HL-60 (cell line): ENCODE measurements at regions not wholly inside any gene's neighbourhood (a gene's known extent, or its start where the extent isn't known, plus 50 kb on each side); places are given as distances from the start of the nearest gene placed in this dataset.

Experiments used
- DNase-seq, 2 experiments: peaks; one replicate each; pipeline ENCODE4 v3.0.0-alpha.2; 2010 to 2020; ENCODE audit warnings: low read depth in 1 of 2, low spot score in 1 of 2
- H3K27ac ChIP-seq: fragments of 250-450 bp; sonication (Bioruptor Pico); replicated peaks from 2 replicates; pipeline ENCODE4 v1.5.1; 2020; ENCODE audit warnings: mild to moderate bottlenecking, moderate library complexity
- H3K27me3 ChIP-seq: fragments of 250-450 bp; sonication (Bioruptor Pico); 2 replicates; pipeline ENCODE4 v1.5.1; 2021; ENCODE audit warnings: mild to moderate bottlenecking, moderate library complexity; ENCODE audit not compliant: insufficient read depth, poor library complexity, severe bottlenecking
- H3K4me3 ChIP-seq: replicated peaks from 2 replicates; pipeline ENCODE4 v1.5.1; 2011; ENCODE audit warnings: mild to moderate bottlenecking, control low read depth, low read length; ENCODE audit not compliant: insufficient read depth
- GABPA ChIP-seq: IDR thresholded peaks from 2 replicates; pipeline ENCODE4 v1.6.1; 2012; ENCODE audit warnings: low read depth
- POLR2AphosphoS5 ChIP-seq: IDR thresholded peaks from 2 replicates; pipeline ENCODE4 v1.6.1; 2012; ENCODE audit warnings: low read depth
- SPI1 ChIP-seq: IDR thresholded peaks from 2 replicates; pipeline ENCODE4 v1.6.1; 2012; ENCODE audit warnings: low read depth, mild to moderate bottlenecking, borderline replicate concordance
- TF ChIP-seq, protein P1 (sequence below): IDR thresholded peaks from 2 replicates; pipeline ENCODE4 v1.6.1; 2012; ENCODE audit warnings: low read depth; ENCODE audit not compliant: insufficient replicate concordance
- TF ChIP-seq, protein P2 (sequence below): IDR thresholded peaks from one replicate; pipeline ENCODE4 v1.5.1; 2011; ENCODE audit warnings: low read length, control low read depth, inconsistent platforms; ENCODE audit not compliant: insufficient read depth

DNA sequence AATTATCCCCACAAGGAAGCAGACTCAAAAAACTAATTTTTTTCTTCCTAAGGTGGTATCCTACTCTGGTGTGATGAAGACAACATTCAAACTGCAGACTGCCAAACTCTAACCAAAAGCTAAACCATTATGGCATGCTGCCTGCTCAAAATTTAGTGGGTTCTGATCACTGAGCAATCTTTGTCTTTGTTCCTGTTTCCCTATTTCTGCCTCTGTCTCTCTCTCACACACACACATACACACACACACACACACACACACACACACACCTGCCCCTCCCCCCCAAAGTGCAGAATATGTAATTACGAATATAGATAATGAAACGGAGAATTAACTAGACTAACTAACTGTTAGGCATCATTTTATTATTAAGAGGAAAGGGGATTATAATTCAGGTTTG lies 1278.6 kb downstream of the PCDH7 start:
- no peak for TF ChIP-seq POLR2AphosphoS5
- no peak for TF ChIP-seq GABPA
- no peak for TF ChIP-seq SPI1
- TF ChIP-seq, protein P1, sequence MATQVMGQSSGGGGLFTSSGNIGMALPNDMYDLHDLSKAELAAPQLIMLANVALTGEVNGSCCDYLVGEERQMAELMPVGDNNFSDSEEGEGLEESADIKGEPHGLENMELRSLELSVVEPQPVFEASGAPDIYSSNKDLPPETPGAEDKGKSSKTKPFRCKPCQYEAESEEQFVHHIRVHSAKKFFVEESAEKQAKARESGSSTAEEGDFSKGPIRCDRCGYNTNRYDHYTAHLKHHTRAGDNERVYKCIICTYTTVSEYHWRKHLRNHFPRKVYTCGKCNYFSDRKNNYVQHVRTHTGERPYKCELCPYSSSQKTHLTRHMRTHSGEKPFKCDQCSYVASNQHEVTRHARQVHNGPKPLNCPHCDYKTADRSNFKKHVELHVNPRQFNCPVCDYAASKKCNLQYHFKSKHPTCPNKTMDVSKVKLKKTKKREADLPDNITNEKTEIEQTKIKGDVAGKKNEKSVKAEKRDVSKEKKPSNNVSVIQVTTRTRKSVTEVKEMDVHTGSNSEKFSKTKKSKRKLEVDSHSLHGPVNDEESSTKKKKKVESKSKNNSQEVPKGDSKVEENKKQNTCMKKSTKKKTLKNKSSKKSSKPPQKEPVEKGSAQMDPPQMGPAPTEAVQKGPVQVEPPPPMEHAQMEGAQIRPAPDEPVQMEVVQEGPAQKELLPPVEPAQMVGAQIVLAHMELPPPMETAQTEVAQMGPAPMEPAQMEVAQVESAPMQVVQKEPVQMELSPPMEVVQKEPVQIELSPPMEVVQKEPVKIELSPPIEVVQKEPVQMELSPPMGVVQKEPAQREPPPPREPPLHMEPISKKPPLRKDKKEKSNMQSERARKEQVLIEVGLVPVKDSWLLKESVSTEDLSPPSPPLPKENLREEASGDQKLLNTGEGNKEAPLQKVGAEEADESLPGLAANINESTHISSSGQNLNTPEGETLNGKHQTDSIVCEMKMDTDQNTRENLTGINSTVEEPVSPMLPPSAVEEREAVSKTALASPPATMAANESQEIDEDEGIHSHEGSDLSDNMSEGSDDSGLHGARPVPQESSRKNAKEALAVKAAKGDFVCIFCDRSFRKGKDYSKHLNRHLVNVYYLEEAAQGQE, result no peak
- TF ChIP-seq, protein P2, sequence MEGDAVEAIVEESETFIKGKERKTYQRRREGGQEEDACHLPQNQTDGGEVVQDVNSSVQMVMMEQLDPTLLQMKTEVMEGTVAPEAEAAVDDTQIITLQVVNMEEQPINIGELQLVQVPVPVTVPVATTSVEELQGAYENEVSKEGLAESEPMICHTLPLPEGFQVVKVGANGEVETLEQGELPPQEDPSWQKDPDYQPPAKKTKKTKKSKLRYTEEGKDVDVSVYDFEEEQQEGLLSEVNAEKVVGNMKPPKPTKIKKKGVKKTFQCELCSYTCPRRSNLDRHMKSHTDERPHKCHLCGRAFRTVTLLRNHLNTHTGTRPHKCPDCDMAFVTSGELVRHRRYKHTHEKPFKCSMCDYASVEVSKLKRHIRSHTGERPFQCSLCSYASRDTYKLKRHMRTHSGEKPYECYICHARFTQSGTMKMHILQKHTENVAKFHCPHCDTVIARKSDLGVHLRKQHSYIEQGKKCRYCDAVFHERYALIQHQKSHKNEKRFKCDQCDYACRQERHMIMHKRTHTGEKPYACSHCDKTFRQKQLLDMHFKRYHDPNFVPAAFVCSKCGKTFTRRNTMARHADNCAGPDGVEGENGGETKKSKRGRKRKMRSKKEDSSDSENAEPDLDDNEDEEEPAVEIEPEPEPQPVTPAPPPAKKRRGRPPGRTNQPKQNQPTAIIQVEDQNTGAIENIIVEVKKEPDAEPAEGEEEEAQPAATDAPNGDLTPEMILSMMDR, result no peak
- no peak for DNase-seq
- Histone ChIP-seq H3K27me3 (no peaks in the 10 kb centered on the region), H3K4me3 (no peak overlapping the region), H3K27ac (no peak overlapping the region)

DNA sequence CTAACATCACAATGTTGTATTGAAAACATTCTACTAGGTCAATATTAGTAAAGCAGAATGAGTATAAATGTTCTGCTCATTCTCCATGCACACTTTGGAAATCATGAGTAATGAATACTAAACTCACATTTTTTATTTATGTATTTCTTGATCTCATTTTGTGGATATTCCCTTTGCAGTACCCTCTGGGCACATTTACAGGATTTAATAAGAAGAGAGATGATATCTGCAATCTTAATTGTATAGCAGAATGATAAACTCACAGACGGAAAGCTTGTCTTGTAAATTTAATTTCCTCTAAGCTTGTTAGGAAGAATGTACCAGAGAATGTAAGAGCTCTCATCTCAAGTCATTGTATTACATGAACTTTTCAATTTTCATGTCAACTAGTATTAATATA lies 1279.7 kb downstream of the PCDH7 start:
- H3K4me3 ChIP-seq, result no peak overlapping the region
- no peak for DNase-seq
- H3K27me3 ChIP-seq, result no peaks in the 10 kb centered on the region
- H3K27ac ChIP-seq, result no peak overlapping the region
- TF ChIP-seq, protein P1, result no peak
- TF ChIP-seq, protein P2, result no peak
- no peak for TF ChIP-seq GABPA
- TF ChIP-seq SPI1, result no peak
- no peak for TF ChIP-seq POLR2AphosphoS5

DNA sequence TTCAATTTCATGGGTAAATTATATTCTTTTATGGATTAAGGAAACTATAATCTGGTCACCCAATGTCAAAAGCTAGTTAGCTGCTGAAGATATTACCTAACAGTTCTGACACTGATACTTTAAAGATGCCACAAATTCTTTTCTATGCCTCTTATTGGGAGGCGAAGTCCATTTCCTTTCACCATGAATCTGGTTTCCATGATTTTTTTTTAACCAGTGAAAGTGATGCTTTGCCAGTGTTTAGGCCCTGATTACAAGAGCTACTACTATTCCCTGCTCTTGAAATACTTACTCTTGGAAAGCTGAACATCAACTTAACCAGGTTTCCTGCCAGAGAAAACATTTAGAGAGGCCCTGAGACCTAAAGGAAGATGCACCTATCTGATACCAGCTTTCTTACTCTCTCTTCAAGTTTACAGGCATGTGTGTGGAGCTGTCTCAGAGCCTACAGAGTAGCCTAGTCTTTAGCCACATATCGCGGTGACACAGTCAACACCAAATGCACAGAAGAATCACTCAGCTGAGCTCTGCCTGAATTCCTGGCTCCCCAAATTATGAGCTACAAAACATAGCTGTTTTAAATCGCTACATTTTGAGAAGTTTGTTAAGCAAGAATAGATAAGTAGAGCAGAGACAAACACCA lies 1280.8 kb downstream of the PCDH7 start:
- no peak for DNase-seq
- Histone ChIP-seq H3K27me3 (no peaks in the 10 kb centered on the region), H3K4me3 (no peak overlapping the region), H3K27ac (no peak overlapping the region)
- TF ChIP-seq GABPA (no peak), SPI1 (no peak)
- TF ChIP-seq, protein P2, result no peak
